AG20443 (cell line): ENCODE measurements at regions not wholly inside any gene's neighbourhood (a gene's known extent, or its start where the extent isn't known, plus 50 kb on each side); places are given as distances from the start of the nearest gene placed in this dataset.

ENCODE experiments used
- DNase-seq: peaks from one replicate; pipeline ENCODE4 v3.0.0; 2012; ENCODE audit warnings: low spot score, mixed read lengths

DNA sequence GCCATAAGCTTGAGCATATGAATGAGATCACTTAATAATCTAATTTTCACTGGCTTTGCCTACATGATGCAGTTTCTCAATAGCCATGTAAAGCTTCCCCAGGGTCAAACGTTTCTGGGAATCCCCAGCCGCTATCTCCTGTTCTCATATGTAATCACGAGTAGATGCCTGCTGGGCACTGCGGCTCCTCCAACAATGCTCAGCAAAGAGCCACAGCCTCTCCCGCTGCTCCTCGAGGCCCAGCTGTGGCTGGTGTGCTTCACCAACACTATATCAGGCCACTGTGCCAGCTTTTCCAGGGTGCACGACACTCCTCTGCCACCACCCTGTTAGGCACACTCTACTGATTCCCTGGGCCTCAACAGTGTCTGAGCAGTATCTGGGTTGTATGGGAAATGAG lies 78.3 kb upstream of the RASGEF1B start:
- DNase-seq = no peak

- DNase-seq = no peak
Observed at GRCh38 chr4:81546777-81547176, 75.1 kb upstream of the RASGEF1B start.

DNA sequence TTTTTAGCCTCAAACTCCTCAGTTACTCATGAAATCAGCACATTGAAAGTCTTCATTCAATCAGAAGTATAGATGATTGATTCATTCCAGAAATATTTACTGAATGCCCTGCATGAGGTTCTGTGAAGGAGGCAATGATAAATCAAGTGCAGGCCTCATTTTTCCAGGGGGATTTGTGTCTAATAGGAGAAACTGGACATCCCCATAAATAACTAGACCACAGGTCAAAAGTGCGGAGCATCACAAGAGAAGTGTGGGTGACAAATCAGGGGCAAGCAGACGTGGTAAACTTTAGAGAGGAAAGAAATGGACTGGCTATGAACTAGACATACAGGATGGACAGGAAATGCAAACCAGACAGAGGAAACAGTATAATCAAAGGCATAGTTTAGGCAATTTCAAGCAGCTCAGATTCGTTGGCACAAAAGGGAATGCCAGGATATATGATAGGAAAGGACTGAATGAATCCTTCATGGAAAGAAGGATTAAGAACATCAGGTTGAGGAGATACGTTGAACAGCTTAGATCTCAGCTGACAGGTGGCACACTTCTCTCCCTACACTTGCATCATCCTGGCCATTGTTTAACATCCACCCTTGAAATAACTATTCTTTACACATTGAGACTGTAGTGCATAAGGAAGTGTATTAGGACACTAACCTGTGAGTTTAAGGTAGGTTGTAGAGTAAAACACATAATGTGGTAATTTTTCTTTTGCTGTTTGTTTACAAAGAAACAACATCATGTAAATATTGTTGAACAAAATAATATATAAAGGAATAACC lies 69.6 kb upstream of the RASGEF1B start:
- DNase-seq = no peak

DNA sequence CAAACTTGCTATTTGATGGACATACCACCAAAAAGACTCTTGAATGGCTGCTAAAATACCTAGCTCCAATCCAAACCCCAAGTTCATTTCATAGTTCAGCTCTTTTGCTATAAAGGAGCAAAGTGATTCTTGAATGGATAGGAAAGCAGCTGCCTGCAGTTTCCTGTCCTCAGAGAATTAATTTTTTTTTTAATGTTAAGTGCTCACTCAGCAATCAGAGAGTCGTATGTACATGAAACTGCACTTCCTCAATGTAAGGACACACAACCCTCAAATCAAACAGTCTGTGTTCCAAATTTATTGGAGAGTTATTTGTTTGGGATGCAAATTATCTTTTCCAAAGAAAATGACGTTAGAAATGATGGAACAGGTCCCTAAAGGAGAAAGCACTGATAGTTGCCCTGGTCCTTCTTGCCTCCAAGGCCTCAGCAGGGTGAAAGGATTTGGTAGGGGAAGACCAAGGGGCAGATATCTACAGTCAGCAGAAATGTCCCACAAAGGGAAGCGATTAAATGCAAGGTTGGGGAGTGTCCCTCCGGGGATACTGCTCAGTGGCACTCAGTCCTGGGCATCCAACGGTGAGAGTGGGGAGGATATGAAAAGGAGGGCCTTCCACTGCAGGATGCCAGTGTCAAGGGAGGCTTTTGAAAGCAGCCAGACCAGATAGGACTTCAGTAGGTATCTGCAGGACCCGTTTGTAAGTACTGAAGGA lies 67.2 kb upstream of the RASGEF1B start:
- DNase-seq = no peak

GRCh38 chr4:81531410-81531809 lies 59.7 kb upstream of the RASGEF1B start:
- DNase-seq = no peak

DNA sequence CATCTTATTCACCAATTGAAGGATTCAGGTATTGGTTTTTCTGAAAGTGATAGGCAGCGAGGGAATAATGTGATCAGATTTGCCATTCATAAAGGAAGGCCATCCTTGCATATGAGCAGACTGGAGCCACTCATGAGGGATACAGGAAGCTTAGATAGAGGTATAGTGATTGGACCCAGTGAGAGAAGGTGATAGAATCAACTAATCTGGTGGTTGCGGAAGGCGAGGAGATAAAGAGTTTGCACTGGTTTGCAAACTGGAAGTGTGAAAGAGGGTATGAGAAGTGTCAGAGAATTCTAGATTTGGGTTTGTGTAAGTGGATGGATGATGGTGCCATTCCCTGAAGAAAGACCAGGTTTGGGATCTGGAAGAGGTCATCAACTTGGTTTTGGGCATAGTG lies 57.3 kb upstream of the RASGEF1B start:
- DNase-seq = no peak

DNA sequence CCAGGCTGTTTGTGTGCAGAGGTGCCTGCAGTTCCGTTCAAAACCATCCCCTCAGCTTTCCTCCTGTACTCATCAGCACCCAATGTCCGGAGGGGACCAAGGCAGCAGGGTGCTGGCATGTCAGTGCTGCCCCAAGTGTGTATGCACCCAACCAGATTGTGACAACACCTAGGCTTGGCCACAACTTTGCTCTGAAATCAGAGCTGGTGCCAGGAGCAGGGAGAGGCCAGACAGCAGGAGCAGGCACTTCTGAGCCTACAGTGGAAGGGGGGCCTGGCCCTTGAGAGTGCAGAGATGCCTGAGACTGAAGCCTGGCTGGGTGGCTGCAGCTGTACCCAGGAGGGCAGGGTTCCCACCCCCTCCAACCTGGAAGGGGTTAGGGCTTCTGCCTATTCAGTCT lies 56.5 kb upstream of the RASGEF1B start:
- no peak for DNase-seq

DNA sequence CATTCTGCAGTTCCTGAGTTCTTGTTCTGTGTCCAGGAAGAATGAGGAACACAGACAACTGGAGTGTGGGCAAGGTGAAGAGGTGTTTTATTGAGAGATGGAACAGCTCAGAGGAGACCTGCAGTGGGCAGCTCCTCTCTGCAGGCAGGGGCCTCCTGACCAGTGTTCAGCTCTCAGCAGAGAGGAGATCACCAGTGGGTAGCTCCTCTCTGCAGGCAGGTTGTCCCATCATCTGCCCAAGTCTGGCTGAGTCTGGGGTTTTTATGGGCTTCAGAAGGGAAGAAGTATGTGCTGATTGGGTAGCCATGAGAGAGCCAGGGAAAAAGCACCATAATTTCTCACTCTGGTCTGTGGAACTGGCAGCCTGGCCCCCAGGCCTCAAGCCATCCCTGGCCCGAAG lies 56.0 kb upstream of the RASGEF1B start:
- DNase-seq = no peak

- no peak for DNase-seq
Observed at GRCh38 chr4:81527115-81527514, 55.4 kb upstream of the RASGEF1B start.

DNA sequence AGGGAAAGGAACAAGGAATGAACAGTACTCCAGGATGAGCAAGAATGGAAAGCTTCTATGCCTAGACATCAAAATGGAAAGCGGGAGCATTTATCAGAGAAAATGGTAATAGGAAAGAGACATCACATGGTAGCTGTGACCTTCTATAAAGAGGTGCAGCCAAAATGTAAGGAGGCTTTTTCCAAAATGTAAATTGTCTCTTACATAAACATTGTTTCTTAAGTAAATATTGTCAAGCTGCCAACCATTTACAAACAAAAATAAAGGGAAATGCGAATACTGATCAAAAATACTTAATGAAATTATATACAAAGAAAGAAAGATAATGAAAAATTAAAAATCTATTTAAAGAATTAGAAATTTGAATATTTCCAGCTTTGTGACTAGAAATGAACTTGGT lies 55.0 kb upstream of the RASGEF1B start:
- no peak for DNase-seq

DNA sequence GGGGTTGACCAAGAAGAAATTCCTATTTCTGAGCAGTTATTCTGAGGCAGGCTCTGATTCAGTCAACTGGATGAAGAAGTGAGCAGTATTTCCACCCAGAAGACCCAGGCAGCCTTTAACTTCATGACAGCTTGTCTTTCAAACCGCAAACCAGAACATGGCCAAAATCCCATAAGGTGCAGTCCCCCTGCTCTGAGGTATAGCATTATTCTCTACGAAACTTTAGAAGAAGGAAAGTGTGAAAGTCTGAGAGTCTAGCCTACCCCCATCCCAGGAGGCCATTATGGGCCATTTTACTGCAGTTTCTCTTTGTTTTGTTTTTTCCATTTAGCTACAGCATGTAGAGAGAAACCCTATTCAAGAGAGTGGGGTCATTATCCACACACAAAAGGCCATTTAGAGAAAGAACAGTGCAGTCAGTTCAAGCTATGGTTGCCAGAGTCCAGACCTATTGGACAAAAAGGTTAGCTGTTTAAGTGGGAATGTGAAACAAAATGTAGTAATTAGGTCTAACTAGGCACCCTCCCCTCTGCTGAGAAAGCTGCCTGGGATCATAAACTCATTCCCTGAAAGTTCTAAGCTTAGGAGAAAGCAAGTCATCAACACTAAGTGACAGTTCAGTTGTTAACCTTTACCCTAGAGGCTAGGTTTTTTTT lies 52.1 kb upstream of the RASGEF1B start:
- no peak for DNase-seq

GRCh38 chr4:81522711-81523110 lies 51.0 kb upstream of the RASGEF1B start:
- DNase-seq = no peak

DNA sequence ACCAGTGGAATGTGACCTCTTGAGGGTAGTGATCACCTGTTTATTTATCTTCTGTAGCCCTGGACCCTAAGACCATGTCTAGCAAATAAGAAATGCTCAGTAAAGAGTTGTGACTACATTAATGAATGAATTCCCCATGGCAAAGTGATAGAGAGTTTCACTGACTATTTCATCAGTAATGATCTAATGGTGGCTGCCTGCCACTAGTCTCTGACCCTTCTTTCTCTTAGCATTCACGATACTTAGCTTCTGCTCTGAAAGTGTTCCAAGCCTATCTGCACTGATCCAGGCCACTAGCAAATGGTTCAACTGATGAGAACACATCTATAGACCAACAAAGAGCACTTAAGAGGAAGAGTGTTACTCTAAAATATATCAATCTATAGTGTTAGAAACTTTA lies 50.0 kb upstream of the RASGEF1B start:
- DNase-seq = no peak
